Amniotic stem cell (primary cell): ENCODE measurements at regions not wholly inside any gene's neighbourhood (a gene's known extent, or its start where the extent isn't known, plus 50 kb on each side); places are given as distances from the start of the nearest gene placed in this dataset.
"Not testable (repeated sequence)": the region's sequence is repeated elsewhere in the genome, so short reads cannot be mapped to it uniquely, and the experiment has no call there.

Source experiments
- DNase-seq: peaks from one replicate; lab custom pipeline; 2025; lab: John Stamatoyannopoulos, UW

DNA sequence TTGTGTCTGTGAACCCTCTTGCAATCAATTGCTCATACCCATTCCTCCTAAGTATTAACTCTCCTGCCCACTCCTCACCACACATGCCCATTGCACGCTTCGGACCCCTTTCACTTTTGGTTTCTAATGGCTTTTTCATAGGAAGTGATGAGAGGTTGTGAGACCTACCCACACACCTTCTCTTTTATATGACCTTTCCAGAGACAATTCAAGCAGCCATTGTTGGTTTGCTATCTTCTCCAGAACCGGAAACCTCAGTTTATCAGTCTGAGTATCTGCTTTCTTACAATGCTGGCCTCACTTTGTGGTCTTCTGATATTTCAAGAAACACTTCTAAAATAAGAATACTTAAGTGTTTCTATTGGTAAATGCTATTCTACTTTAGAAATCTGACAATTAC is 1550.8 kb upstream of the SLC10A2 start:
- no peak for DNase-seq

DNA sequence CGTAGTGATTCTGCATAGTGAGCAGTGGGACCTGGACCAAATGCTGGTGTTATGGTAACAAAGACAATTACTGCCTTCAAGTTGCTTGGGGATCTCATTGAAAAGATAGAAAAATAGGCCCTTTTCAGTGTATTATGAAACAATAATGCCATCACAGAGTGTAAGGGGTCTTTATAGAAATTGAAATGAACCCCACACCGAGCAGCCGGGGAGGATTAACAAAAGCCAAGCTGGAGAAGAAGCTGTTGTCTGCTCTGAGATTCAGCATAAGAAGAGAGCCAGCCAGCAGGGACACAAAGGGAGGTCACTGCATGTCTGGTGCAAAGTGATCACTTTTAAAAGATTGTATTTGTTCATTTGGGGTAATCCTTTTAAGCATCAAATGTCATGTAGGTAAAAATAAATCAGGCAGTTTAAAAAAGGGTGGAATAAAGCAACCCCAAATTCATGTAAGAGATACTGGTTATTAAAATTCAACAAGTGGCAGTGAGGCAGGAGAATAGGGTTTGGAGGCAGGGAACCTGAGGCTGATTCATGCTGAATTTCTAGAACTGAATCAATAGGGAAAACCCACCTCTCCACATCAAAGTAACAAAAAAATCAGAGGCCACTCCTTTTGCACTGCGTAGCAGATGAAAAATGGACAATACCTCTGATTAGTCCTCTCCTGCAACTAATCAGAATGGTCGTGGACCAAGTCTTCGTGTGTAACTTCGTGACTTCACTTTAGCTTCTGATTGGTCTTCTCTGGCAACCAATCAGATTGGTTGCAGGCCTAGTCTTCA is 1548.3 kb upstream of the SLC10A2 start:
- DNase-seq: no peak

DNA sequence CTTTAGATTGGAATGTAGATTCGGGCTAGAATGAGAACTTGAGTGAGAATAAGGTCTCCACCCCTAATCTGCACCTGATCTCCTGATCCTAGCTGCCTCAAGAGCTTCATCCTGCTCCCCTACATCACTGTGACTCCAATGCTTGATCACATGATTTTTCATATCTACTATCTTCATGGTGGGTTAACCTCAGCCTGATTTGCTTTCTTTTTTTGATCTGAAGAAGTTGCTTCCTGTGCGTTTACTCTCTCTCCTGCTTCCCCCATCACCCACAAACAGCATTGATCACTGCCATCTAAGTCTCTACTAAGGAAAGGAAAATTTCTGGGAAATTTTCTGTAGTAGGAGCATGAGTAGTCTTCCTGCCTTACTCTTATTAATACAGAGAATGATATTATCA is 1542.1 kb upstream of the SLC10A2 start:
- no peak for DNase-seq

DNA sequence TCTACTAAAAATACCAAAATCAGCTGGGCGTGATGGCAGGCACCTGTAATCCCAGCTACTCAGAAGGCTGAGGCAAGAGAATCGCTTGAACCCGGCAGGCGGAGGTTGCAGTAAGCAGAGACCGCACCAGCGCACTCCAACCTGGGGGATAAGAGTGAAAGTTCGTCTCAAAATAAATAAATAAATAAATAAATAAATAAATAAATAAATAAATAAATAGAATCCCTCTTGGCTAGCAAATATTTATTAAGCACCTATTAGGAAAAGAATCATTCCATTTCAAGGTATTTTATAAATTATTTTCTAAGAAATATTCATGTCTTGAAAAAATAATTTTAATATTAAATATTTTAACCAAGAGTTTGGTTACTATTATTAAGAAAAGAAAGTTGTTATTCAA is 1539.2 kb upstream of the SLC10A2 start:
- not testable (repeated sequence) for DNase-seq

DNA sequence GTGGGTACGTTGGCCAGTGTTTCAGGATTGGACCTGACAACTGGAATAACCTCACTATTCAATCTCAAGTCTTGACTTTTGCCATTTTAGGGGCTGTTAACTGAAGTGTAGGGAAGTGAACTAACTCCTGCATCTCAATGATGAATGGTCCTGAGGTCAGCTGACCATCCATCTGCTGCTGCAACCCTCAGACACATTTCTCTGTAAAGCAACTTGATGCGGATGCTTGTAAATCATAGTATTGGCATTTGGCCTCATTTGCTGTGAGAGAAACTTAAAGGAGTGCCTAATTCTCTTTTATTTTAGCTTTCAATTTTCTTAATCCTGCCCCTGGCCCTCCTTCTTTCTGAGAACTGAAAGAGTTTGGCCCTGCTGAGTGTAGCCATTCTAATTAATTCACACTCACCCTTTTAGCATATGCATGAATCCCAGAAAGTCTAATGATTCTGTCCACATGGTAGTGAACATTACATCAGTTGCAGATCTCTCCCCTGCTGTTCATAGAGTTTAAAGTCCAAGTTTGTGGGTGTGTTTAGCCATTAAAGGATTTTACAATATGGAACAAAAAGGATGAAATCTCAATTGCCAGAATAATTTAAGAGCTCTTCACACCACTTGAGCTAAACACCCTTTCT is 1531.4 kb upstream of the SLC10A2 start:
- no peak for DNase-seq

DNA sequence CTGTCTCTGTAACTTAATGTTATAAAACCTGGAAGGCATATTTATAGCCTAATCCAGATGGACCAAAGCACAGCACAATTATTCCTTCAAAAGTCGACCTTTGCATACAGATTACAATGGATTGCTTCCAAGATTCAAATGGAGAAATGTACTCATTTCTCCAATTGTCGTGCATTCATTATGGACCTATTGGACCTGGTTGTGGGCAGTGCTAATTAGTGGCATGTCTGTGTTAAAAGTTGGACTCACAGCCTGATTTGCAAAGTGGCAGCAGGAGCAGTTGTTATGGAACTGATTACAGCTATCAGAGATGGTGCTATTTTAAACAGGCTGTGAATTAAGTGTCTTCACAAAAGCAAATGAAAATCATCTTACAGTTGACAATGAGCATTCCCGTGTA is 1529.3 kb upstream of the SLC10A2 start:
- DNase-seq: no peak

DNA sequence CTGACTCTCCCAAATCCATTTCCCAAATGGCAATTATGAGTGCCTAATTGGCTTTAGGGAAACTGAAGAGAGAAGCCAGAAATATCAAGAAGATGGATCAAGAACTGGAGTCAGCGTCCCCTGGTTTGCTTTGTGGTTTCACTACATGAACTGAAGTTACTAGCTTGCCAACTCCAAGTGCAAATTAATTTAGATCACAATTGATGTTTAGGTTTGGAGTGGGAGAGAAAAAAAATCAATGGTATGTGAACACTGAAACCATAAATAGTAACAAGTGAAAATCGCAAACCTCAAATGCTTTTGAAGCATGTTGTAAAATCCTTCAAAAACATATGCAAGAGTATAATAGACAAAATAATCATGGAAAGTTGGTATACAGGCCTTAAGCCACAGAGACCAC is 1528.6 kb upstream of the SLC10A2 start:
- no peak for DNase-seq

DNA sequence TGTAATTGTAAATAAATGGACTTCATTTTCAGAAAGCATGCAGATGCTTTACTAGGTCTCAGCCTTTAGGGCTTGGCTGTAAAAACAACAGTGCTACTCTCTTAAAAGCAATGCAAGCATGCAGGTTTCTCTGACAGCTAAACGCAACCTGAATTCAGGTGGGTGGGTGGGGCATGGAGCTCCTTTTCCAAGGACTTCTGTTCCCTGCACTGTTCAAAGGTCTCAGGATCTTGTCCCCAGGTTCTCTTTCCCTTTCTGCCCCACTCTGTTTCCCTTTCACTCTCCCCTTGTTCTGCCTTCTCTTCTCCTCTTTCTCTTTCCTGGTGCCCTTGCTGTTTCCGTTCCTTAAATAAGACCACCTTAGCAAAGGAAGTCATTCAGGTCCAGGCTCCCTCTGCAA is 1527.5 kb upstream of the SLC10A2 start:
- DNase-seq: no peak

DNA sequence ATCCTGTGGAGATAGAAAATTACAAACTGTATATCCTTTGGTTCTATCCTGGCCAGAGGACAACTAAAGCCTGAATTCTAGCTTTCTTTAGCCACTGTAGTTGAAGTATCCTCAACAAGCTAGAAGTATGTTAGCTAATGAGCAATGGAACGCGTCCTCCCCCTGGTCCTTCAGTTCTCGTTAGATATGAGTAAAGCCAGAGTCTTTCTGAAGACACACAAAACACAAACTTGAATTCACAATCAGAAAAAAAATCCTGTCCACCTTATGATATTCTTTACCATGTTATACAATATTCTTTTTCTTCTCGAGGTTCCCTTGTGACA is 1527.0 kb upstream of the SLC10A2 start:
- DNase-seq: no peak

DNA sequence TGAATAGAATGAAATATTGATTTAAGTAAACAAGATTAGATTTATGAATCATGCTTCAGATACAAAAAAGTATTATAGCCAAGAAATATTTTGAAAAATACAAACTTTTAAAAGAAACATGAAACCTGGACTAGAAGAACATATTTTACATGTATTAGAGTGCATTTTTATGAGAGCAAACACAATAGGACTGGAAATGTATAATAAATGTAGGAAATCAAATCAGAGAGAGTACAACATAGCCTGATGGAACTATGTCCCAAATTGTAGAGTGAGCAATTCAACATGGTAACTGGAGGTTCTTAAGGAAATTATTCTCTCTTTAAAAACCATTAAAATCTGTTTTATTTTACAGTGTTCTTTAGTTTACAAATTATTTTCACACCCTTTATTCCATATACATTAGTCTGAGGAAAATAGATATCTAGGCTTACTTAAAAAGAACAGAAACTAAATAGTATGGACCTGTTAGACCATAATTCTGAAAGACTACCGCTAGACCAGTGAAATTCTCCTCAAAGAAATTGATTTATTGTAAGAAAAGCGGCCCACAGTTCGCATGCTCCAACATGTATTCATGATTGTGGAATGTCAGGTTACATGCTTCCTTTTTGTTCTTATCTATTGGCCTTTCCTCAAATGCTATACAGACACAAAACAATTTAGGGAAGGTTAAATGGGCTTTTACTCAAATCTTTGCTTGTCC is 1526.5 kb upstream of the SLC10A2 start:
- DNase-seq: no peak

DNA sequence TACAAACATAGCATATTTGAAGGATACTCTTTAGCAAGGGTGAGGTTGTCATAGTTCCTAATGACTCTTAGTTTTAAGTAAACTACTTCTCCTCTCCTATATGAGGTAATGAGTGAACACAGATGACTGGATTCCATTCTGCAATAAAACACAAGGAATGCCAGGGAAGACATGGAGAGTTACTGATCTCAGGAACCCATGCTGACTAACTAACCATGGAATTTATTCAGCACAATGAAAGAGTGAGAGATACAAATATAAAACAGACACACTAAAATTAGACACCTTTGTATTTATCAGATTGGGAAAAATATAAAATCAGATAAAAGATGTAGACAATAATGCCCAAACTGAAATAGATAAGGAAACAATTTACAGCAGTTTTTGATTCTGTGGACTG is 1525.9 kb upstream of the SLC10A2 start:
- no peak for DNase-seq

DNA sequence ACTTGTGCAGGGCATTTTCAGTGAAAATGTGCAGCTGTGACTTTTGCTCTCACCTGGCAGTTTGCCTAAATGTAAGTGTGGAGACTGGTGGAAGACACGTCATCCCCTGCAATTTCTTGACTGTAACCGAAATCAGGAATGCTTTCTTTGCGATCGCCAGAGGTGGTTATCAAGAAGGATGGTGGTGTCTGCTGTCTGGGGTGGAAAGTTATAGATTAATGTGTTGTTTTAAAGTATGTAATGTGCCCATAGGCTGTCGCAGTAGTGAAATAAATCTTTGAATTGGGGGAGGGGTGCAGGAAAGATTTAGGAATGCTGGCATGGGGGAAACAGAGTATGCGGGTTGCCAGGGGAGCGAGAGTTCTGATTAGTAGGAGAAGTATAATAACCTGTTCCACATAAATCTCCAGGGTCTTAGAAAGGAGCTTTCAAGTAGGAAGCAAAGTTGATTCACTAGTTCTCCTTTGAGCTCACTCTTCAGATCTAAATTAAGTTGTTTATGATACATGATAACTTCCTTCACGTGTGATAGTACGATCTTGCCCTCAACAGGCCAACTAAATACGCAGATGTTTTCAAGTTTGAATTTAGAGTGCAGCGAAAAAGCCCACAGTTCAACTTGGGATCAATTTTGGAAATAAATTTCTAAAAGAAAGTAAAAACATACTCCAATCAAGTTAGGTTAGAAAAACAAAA is 1520.0 kb upstream of the SLC10A2 start:
- DNase-seq: no peak

DNA sequence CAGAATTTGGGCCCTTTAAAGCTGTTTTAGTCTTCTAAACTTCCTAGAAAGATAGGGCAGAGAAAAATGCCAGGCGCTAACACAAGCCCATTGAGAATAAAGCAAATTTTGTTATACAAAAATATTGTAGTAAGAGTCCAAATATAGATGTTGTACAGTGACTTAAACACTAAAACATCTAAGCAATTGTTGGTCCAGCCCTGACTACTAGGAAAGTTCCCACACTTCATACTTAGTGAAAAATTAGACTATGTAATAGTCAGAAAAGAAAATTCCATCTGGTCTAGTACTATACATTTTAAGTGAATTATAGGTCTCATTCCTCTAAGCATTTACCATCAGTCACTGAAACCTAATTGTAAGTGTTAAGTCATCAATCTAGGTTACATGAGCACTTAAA is 1518.3 kb upstream of the SLC10A2 start:
- no peak for DNase-seq

DNA sequence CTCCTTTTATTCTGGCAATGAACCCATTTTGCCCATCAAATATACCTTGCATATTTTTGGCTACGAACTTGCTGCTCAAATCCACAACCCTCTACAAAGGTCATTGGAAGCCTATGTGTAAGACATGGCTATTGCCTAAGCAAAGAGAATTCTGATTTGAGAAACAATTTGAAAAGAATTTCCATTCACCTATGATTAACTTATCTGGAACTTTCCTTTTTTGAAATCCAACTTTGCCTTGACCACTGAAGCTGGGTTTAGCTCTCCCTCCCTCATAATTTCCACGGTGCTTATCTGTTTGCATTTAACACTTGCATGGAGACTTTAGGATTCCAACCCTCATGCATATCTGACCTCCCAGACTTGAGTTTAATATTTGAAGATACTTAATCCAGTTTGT is 1514.7 kb upstream of the SLC10A2 start:
- no peak for DNase-seq

DNA sequence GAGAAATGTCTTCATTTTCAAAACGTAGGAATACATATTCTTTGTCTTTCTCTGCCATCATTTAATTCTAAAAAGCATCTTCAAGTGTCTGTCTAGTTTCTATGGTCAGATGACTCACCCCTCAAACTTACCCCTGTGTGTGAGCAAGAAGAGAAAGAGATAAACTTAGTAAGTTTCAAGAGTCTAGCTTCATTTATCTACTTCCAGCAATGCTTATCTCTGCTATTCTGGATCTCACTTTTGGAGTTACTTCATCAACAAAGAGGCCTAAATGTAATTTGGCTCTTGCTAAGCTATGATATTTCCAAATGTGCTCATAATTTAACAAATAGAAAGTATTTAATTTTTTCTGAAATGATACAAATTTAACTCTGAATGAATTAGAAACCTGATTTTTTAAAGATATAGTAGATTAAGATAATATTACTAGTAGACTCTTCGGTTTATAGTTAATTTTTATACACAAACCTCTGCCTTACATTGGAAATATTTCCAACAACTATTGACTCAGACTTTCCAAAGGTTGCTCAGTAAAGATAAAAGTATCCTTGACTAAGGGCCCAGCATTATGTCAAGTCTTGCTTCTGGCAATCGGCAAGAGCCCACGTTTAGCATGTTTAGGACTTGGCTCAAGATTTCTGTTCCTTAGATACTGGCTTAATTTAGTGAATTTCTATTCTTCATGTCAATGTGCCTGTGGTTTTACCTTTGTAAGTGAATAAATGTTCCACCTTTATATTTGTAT is 1511.0 kb upstream of the SLC10A2 start:
- DNase-seq: no peak

DNA sequence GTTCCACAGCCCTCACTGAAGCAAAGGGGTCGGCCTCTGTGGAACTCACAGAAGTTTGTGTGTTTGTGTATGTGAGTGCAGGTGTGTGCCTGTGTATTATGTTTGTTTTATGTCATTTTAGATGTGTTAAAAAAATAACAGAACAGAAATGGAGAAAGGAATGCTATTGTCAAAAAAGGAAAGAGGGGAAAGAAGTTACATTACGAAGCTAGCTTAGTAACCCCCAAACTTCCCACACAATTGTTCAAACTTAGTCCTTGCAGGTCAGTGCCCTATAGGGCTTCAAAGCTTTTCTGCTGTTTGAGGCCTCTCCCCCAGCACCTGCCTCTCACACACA is 1505.6 kb upstream of the SLC10A2 start:
- DNase-seq: no peak

DNA sequence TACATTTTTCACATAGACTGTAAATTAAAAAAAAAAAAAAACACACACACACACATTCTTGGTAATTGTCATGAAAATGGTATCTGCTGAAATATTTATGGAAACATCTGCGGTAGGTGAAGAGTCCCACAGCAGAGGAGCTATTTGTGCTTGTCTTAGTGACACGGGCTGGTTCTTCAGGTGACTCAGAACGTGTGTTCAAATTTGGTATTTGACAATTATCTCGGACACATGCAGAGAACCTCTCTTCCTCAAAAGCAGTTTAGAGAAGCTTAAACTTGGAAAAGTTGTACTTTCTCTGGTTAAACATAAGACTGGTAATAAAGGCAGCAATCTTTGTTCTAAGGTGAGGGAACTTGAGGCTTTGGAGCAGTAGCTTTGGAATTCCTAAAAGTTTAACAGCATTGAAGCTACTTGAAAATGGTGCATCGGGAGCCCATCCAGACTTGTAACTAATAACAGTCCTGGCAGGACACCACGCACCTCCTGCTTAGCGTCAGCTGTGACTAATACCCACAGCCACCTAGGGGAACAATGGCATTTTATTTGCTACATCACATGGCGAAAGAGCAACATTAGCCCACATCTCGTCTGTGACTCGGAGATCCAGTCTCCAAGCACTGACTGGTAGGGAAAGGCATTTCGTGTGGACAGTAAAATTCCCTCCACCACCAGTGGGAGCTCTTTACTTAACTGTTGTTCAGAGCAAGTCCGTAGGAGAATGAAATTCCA is 1505.1 kb upstream of the SLC10A2 start:
- peak; percentile 49 for DNase-seq

DNA sequence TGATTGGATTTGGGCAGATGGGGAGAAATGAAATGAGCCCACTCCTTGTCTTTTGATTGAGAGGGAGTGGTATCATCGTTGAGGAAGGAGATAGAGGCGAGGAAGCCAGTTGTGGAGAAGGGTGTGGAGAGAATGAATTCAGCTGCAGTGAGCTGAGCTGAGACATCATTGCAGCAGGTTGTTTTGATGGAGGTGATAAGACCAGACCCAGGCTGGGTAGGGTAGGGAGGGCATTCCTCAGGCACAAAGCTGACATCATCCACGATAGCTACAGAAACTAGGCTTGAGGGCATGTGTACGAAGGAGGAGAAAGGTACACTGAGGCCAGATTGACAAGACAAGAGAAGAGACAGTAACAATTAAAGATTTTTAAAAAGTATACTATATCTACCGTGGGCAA is 1500.9 kb upstream of the SLC10A2 start:
- DNase-seq: no peak

DNA sequence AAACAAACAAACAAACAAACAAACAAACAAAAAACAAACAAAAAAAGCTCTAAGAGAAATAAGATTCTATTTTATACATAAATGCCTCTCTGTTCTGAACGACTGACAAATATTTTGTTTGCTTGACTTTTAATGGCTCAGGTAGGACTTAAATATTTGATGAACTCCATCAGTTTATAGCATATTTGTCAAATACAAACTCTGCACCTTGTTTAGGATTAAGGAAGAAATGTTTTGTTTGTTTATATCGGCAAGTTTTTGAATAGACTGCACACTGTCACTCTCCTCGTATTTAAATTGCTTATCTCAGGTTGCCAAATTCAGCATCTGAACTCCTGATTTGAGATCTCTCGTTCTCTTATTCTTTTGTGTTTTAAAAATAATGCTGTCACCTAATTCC is 1499.7 kb upstream of the SLC10A2 start:
- DNase-seq: no peak

DNA sequence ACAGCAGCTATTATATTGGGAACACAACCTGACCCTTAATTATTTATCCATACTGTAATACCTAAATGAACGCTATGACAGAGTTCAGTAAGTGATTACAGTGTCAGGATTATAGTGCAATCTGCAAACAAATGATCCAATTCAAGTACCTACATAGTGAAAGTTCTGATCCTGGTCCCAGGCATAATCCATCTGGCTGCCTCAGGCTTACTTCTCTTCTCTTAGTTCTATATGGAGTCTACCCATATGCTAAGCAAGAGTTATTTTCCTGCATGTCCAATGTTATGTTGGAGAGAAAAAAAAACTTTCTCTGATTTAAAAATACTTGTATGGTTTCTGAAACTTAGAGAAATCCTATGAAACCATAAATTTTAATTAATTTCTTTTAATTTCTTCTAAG is 1487.7 kb upstream of the SLC10A2 start:
- no peak for DNase-seq

DNA sequence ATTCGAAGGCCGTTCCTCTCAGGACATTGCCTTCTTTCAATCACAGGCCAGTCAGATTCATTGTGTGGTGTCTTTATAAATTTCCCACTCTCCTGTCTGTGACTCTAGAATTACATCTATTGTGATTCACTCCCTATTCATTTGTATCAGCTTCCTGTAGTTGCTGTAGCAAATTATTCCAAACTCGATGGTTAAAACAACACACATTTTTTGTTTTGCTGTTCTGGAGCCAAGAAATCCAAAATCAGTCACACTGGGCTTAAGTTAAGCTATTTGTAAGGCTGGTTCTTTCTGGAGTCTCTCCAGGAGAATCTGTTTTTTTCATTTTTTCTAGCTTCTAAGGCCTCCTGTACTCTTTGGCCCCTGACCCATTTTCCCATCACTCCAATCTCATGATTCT is 1487.0 kb upstream of the SLC10A2 start:
- DNase-seq: peak; percentile 24

DNA sequence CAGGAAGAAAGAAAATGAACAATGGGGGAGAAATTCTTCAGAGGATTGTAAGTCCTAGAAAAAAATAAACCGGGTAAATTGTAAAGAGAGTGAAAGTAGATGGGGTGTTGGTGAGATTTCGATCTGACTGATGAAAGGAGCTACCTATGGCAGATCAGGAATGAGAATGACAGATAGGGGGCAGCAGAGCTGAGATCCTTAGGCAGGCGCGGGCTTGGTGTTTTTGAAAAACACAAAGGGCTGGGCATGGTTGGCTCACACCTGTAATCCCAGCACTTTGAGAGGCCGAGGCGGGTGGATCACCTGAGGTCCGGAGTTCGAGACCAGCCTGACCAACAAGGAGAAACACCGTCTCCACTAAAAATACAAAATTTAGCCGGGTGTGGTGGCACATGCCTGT is 1468.6 kb upstream of the SLC10A2 start:
- DNase-seq: no peak
